HepG2 (cell line): ENCODE measurements at regions not wholly inside any gene's neighbourhood (a gene's known extent, or its start where the extent isn't known, plus 50 kb on each side); places are given as distances from the start of the nearest gene placed in this dataset.

Source experiments
- ATAC-seq: fragments of 200-7000 bp; cut with Tn5 transposase; 3 replicates; pipeline ENCODE4 v1.9.1; 2020; ENCODE audit warnings: mild to moderate bottlenecking, moderate library complexity
- BruUV-seq: library from RNA; stranded (reverse); fragments of 400-500 nt; replicated peaks from 2 replicates; lab custom pipeline; 2021; lab: Mats Ljungman, UMichigan
- CTCF ChIA-PET: fragments of 300-600 bp; formaldehyde crosslinking; extraction: SDS; loops from one replicate; lab custom pipeline; 2021; ENCODE audit warnings: low total read pairs, inconsistent platforms, low intra/inter-chr PET ratio; lab: Yijun Ruan, JAX
- POLR2A ChIA-PET: fragments of 350-600 bp; sonication (Branson Sonifier 250); formaldehyde crosslinking; loops from one replicate; lab custom pipeline; 2020; ENCODE audit warnings: antibody characterized with exemption, inconsistent platforms; lab: Yijun Ruan, JAX
- DNase-seq: peaks from one replicate; pipeline ENCODE4 v3.0.0-alpha.2; 2015; ENCODE audit warnings: low spot score
- FAIRE-seq: peaks from 3 replicates; lab custom pipeline; 2011; peaks lifted over from hg19 to GRCh38; lab: Jason Lieb, UNC
- H2AFZ ChIP-seq: one replicate; pipeline ENCODE4 v1.6.1; 2011; ENCODE audit warnings: low read length, inconsistent platforms
- H3K27ac ChIP-seq: fragments of 300-600 bp; 3 replicates; pipeline ENCODE4 v1.8.0; 2011; ENCODE audit warnings: mixed run types, mild to moderate bottlenecking, mixed read lengths, low read length, inconsistent platforms; ENCODE audit not compliant: insufficient read depth; ENCODE audit errors: extremely low read length
- H3K27me3 ChIP-seq, 2 experiments: fragments of 200-600 bp in 1 of 2; 2 replicates in 1 of 2; 3 replicates in 1 of 2; pipeline versions ENCODE4 v1.6.0 to v1.8.0; 2011; ENCODE audit warnings: low read length in 2 of 2, mild to moderate bottlenecking in 2 of 2, moderate library complexity in 2 of 2, inconsistent platforms in 1 of 2; ENCODE audit not compliant: insufficient read depth in 2 of 2, control insufficient read depth in 1 of 2
- H3K36me3 ChIP-seq, 2 experiments: fragments of 200-600 bp in 1 of 2; replicated peaks in 1 of 2; 2 replicates in 1 of 2; 3 replicates in 1 of 2; pipeline versions ENCODE4 v1.5.1 to v1.8.0; 2011; ENCODE audit warnings: low read length in 2 of 2, inconsistent platforms in 1 of 2; ENCODE audit not compliant: insufficient read depth in 2 of 2, control insufficient read depth in 1 of 2
- H3K4me1 ChIP-seq: 2 replicates; pipeline ENCODE4 v1.5.1; 2012; ENCODE audit warnings: low read length, inconsistent platforms; ENCODE audit not compliant: insufficient read depth
- H3K4me2 ChIP-seq: 2 replicates; pipeline ENCODE4 v1.6.0; 2011; ENCODE audit warnings: low read depth, low read length, inconsistent platforms
- H3K4me3 ChIP-seq, 3 experiments: fragments of 200-600 bp in 1 of 3; sonication (generic), shearing (Covaris generic) in 1 of 3; replicated peaks in 1 of 3; 2 replicates each; pipeline ENCODE4 v1.5.1; 2011 to 2016; ENCODE audit warnings: low read length in 3 of 3, inconsistent platforms in 2 of 3, low read depth in 2 of 3, mild to moderate bottlenecking in 2 of 3, control low read depth in 1 of 3, mixed read lengths in 1 of 3; ENCODE audit not compliant: insufficient read depth in 1 of 3
- H3K79me2 ChIP-seq: one replicate; pipeline ENCODE4 v1.6.1; 2011; ENCODE audit warnings: low read length, inconsistent platforms; ENCODE audit not compliant: insufficient read depth
- H3K9ac ChIP-seq: 2 replicates; pipeline ENCODE4 v1.6.0; 2011; ENCODE audit warnings: mild to moderate bottlenecking, low read depth, low read length, inconsistent platforms; ENCODE audit not compliant: insufficient read depth
- H3K9me3 ChIP-seq: 2 replicates; pipeline ENCODE4 v1.5.1; 2012; ENCODE audit warnings: mild to moderate bottlenecking, low read length
- H4K20me1 ChIP-seq: 2 replicates; pipeline ENCODE4 v1.6.0; 2011; ENCODE audit warnings: inconsistent platforms, mild to moderate bottlenecking, low read length, moderate library complexity; ENCODE audit not compliant: insufficient read depth
- EP300 ChIP-seq, 3 experiments: sonication (generic) in 1 of 3; formaldehyde crosslinking in 1 of 3; IDR thresholded peaks; 2 replicates each; pipeline versions ENCODE4 v1.5.1 to v1.6.1; 2011 to 2020; ENCODE audit warnings: low read depth in 2 of 3, low read length in 2 of 3, borderline replicate concordance in 1 of 3, improper control_type of control experiment in 1 of 3, mild to moderate bottlenecking in 1 of 3, missing genetic modification reagents in 1 of 3, moderate library complexity in 1 of 3
- FLYWCH1 ChIP-seq: sonication (generic); formaldehyde crosslinking; IDR thresholded peaks from 2 replicates; pipeline ENCODE4 v1.8.1; 2023; ENCODE audit warnings: mild to moderate bottlenecking, missing genetic modification reagents
- FOXA3 ChIP-seq: IDR thresholded peaks from 2 replicates; pipeline ENCODE4 v1.6.1; 2016; ENCODE audit warnings: missing genetic modification reagents, missing compliant biosample characterization
- KDM1A ChIP-seq: IDR thresholded peaks from 2 replicates; pipeline ENCODE4 v1.6.1; 2016; ENCODE audit warnings: missing compliant biosample characterization
- ZBTB49 ChIP-seq: sonication (generic); formaldehyde crosslinking; IDR thresholded peaks from 2 replicates; pipeline ENCODE4 v1.4.0; 2020; ENCODE audit warnings: missing genetic modification reagents, borderline replicate concordance
- ZNF160 ChIP-seq: sonication (generic); formaldehyde crosslinking; IDR thresholded peaks from 2 replicates; pipeline ENCODE4 v1.8.0; 2022; ENCODE audit warnings: mild to moderate bottlenecking, inconsistent platforms, missing genetic modification reagents
- ZNF407 ChIP-seq: sonication (generic); formaldehyde crosslinking; IDR thresholded peaks from one replicate; pipeline ENCODE4 v1.5.1; 2020; ENCODE audit warnings: mild to moderate bottlenecking, missing genetic modification reagents; ENCODE audit errors: not compliant biosample characterization
- ZNF468 ChIP-seq: sonication (generic); formaldehyde crosslinking; IDR thresholded peaks from 2 replicates; pipeline ENCODE4 v1.8.0; 2022; ENCODE audit warnings: mild to moderate bottlenecking, moderate library complexity, missing genetic modification reagents
- ZNF883 ChIP-seq: sonication (generic); formaldehyde crosslinking; IDR thresholded peaks from 2 replicates; pipeline ENCODE4 v1.5.1; 2020; ENCODE audit warnings: mild to moderate bottlenecking, missing genetic modification reagents; ENCODE audit errors: not compliant biosample characterization
- WGBS: methylation state at CpG from one replicate; pipeline ENCODE4 v1.1.6; 2017; ENCODE audit warnings: low lambda C conversion rate; 5-methylcytosine and 5-hydroxymethylcytosine counted together
- in situ Hi-C: cut with HindIII; loops from 2 replicates; pipeline ENCODE4 v1.10.0; 2017; ENCODE audit warnings: low pct_unique_long_range_greater_than_20kb; ENCODE audit not compliant: extremely low pct_ligation_motif_present
- intact Hi-C: fragments of 100-400 bp; cut with micrococcal nuclease; formaldehyde crosslinking; loops from one replicate; pipeline ENCODE4 v1.10.0; 2022; ENCODE audit not compliant: unreplicated experiment

- H4K20me1 ChIP-seq: no peaks in the 10 kb centered on the region
- H3K27ac ChIP-seq: no peak overlapping the region
- H3K79me2 ChIP-seq: no peaks in the 10 kb centered on the region
- 4% methylated on average over 1 of the region's 1 CpG for WGBS
- H3K27me3 ChIP-seq: no peaks in the 10 kb centered on the region
- H3K36me3 ChIP-seq: no peaks in the 10 kb centered on the region
- POLR2A ChIA-PET: no interaction called here
- no peak overlapping the region for H3K4me3 ChIP-seq
- intact Hi-C loops: no loop called here
- no peak for TF ChIP-seq FLYWCH1 (CRISPR knock-in tag)
- TF ChIP-seq FOXA3 (CRISPR knock-in tag): no peak
- no peak for TF ChIP-seq ZNF407 (CRISPR knock-in tag)
- TF ChIP-seq ZBTB49: no peak
- no peak for TF ChIP-seq ZNF160 (CRISPR knock-in tag)
- TF ChIP-seq EP300 (IDR thresholded peaks at IDR 0.05; ENCODE audit: low read depth in 2 of 2, low read length in 2 of 2): no peak
- no peak for TF ChIP-seq EP300 (CRISPR knock-in tag; IDR thresholded peaks at IDR 0.05; ENCODE audit: borderline replicate concordance)
- no peak for TF ChIP-seq ZNF468 (CRISPR knock-in tag)
- TF ChIP-seq ZNF883 (CRISPR knock-in tag): no peak
- TF ChIP-seq KDM1A: no peak
- FAIRE-seq (no peak), ATAC-seq (no peak), DNase-seq (no peak)
- no peaks in the 10 kb centered on the region for H3K4me1 ChIP-seq
- no peak overlapping the region for H3K9ac ChIP-seq
- CTCF ChIA-PET: no interaction called here
- no peak overlapping the region for H3K4me2 ChIP-seq
- no TSS peak for BruUV-seq
- no peaks in the 10 kb centered on the region for H3K9me3 ChIP-seq
- in situ Hi-C loops: no loop called here
- H2AFZ ChIP-seq: no peak overlapping the region
Measured at GRCh38 chr9:26460624-26461023, 432.0 kb downstream of the CAAP1 start.
